NCI-H1092 treated with DMSO at 0.1 percent for 48 hours (cell line): ENCODE measurements at regions not wholly inside any gene's neighbourhood (a gene's known extent, or its start where the extent isn't known, plus 50 kb on each side); places are given as distances from the start of the nearest gene placed in this dataset.
"Not testable (repeated sequence)": the region's sequence is repeated elsewhere in the genome, so short reads cannot be mapped to it uniquely, and the experiment has no call there.

Experiments
- DNase-seq: peaks from one replicate; lab custom pipeline; 2025; lab: John Stamatoyannopoulos, UW

DNA sequence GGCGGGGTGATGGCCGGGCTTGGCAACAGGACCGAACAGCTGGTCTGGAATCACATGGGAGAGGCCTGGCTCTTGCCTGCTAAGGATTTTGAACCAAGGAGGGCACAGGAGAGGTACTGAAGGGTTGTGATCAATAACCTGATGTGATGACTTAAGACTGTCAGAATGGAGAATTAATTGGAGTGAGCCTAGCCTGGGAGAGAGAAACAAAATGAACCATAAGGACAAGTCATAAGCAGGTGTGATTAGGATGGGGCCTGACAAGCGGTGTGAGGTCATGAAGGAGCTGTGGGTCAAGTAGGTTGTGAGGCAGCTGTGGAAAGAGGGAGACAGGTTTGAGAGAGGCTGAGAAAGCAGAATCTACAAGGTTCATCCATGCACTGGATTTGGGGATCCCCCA, 104.6 kb downstream of the MED10 start:
- no peak for DNase-seq

GRCh38 chr5:6273090-6273735, 105.1 kb downstream of the MED10 start:
- DNase-seq, result no peak

GRCh38 chr5:6269925-6270324, 108.4 kb downstream of the MED10 start:
- DNase-seq, result no peak

DNA sequence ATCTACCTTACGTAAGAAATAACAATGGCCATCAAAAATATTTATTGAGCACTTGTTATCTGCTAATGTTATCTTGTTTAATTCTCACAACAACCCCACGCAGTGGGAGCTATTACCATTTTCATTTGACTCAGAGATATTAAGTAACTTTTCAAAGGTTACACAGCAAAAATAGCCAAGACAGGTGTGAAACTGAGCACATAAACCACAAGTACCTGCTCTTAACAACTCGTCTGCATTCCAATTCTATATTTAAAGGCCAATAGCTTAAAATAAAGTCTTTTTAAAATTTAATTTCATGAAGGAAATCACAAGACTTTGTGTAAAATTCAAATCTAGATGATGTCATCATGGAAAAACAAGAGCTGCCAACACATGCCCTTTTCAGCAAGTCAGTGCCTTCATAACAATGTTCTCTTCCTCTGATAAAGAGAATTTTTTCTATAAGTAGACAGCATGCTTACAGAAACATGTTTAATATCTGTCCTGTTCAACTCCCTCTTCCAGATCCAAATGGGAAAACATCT, 111.6 kb downstream of the MED10 start:
- DNase-seq, result no peak

- no peak for DNase-seq
Measured at GRCh38 chr5:6264394-6264793, 114.0 kb downstream of the MED10 start.

GRCh38 chr5:6262651-6263363, 115.5 kb downstream of the MED10 start:
- no peak for DNase-seq

DNA sequence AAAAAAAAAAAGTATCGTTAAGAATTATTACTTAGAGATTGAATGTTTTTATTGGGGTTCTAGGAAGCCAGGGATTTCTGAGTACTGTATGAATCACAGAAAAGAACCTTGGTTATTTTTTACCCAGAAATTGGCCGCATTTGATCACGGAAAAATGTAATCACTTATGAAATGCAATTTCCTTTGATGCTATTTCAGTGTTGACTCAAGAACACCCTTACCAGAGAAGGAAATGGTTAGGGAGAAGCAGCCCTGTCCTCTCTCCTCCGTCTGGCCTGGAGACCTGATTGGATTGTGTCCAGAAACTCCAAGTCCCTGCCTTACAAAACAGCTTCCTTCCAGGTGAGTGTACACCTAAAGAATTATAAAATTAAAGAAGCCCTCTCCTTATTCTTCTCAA, 116.7 kb downstream of the MED10 start:
- no peak for DNase-seq

DNA sequence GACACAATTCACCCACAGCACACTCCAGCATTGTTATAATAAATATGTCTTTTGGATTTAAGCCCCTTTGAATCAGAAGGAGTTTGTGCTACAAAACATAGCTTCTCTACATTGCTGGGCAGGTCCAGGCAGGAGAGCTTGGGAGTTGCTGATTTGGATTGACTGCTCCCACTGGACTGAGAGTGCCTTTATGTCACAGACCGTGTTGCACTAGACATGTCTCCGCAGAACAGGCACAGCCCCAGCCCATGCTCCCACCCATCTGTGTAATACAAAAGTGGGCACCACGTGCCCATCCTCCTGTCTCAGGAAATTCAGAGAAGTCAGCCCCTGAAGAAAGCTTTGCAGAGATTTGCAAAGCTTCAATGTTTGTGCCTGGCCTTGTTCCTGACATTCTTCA, 117.1 kb downstream of the MED10 start:
- no peak for DNase-seq

DNA sequence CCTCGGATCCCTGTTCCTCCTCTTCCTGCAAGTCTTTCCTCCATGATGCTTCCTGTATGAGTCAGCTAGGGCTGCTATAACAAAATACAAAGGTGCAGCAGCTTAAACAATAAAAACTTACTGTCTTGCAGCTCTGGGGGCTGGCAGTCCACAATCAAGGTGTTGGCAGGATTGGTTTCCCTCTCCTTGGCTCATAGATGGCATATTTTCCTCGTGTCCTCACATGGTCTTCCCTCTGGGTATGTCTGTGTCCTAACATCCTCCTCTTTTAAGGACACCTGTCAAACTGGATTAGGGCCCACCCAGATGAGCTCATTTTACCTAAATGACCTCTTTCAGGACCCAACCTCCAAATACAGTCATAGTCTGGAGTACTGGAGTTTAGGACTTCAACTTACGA, 117.5 kb downstream of the MED10 start:
- DNase-seq, result no peak

DNA sequence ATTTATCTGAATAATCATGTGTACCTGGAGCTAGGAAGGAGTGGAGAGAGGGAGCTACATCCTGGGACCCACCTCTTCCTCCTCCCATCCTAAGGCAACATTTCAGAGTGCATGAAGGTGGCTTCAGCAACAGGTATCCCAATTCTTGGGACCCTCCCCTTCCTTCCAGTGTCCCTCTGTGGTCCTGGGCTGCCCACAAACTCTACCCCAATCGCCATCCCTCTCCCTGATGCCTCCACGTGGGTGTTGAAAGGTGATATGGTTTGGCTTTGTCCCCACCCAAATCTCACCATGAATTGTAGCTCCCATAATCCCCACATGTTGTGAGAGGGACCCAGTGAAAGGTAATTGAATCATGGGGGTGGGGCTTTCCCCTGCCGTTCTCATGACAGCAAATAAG, 121.4 kb downstream of the MED10 start:
- DNase-seq, result no peak

GRCh38 chr5:6255956-6256355, 122.4 kb downstream of the MED10 start:
- no peak for DNase-seq

DNA sequence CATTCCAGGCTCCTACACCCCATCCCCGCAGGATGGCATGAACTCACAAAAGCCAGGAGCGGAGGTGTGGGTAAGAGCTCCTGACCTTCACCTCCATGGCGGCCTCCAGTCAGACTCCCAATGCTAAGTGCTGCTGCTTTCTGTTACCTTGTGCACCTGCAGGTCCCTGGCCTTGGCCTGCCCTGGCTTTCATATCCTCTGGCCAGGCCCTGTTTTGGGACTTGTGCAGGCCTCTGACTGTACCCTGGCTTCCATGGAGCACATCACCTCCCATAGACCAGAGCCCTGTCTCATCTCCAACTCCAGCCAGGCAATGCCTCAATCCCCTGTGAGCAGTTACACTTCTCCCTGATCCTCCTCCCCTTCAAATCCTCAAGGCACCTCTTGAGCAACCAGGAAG, 124.5 kb downstream of the MED10 start:
- no peak for DNase-seq

GRCh38 chr5:6253281-6253680, 125.1 kb downstream of the MED10 start:
- DNase-seq, result no peak

- DNase-seq, result no peak
Measured at GRCh38 chr5:6252581-6252980, 125.8 kb downstream of the MED10 start.

GRCh38 chr5:6251565-6252102, 126.7 kb downstream of the MED10 start:
- no peak for DNase-seq

- DNase-seq, result no peak
Measured at GRCh38 chr5:6250121-6250520, 128.2 kb downstream of the MED10 start.

DNA sequence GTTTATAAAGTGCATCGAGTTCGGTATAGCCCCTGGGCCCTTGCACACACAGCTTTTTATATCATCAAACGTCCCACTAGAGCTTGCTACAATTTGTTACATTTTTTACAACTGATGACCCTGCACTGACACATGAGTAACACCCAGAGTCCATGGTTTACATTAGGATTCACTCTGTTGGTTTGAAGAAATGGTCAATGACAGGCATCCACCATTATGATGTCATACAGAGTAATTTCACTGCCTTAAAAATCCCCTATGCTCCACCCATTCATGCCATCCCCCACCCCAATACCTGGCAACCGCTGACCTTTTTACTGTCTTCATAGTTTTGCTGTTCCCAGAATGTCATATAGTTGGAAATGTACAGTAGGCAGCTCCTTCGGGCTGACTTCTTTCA, 130.2 kb downstream of the MED10 start:
- DNase-seq, result no peak

GRCh38 chr5:6246820-6247437, 131.4 kb downstream of the MED10 start:
- DNase-seq, result no peak

DNA sequence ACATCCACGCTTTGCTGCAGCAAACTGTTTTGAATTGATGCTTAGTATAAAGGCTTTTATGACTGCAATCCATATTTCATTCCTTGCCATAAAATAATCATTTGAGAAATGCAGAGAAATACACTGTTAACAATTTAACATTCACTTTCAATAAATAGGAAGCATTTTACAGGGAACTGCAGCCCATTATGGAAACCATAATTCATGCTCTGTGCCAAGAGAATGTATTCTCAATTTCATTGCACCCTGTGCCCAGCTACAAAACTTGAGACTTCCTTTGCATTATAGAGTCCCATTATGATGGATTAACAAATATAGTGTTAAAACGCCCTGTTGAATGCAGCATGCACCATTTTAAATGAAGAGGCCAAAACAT, 134.0 kb downstream of the MED10 start:
- DNase-seq, result no peak

DNA sequence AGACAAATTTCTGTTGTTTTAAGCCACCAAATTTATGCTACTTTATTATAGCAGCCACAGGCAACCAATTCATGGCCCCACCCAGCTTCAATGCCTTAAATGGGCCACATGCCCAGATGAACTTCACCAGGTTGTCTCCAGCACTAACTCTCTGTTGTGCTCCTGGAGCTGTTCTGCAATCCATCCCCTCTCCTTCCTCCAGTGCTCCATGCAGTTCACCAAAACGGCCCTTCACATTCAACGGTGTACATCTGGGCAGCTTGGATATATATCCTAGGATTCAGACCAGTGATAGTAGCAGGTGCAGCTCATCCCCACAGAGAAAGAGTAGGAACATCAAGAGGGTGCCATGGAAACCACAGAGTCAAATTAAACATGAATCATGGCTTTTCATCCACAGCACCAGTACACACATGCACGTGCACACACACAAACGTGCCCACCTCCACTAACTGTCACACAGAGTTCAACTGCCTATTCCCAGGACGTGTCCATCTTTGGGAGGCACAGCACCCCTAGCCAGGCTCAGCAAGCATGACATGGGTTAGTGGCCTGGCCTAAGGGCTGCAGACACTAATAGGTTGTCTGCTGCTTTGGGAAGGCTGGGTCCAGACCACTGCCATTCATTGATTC, 134.5 kb downstream of the MED10 start:
- no peak for DNase-seq

DNA sequence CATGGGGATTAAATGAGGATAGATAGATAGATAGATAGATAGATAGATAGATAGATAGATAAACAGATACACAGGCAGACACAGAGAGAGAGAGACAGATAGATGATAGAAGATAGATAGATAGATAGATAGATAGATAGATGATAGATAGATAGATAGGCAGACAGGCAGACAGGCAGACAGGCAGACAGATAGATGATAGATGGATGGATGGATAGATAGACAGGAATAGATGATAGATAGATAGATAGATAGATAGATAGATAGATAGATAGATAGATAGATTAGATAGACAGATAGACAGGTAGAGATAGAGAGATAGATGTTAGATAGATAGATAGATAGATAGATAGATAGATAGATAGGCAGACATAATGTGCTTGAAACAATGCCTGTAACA, 137.3 kb downstream of the MED10 start:
- not testable (repeated sequence) for DNase-seq

- no peak for DNase-seq
Measured at GRCh38 chr5:6236858-6237481, 141.4 kb downstream of the MED10 start.
